ENCODE measurements at regions not wholly inside any gene's neighbourhood (a gene's known extent, or its start where the extent isn't known, plus 50 kb on each side); places are given as distances from the start of the nearest gene placed in this dataset.

- TF ChIP-seq, protein P1, sequence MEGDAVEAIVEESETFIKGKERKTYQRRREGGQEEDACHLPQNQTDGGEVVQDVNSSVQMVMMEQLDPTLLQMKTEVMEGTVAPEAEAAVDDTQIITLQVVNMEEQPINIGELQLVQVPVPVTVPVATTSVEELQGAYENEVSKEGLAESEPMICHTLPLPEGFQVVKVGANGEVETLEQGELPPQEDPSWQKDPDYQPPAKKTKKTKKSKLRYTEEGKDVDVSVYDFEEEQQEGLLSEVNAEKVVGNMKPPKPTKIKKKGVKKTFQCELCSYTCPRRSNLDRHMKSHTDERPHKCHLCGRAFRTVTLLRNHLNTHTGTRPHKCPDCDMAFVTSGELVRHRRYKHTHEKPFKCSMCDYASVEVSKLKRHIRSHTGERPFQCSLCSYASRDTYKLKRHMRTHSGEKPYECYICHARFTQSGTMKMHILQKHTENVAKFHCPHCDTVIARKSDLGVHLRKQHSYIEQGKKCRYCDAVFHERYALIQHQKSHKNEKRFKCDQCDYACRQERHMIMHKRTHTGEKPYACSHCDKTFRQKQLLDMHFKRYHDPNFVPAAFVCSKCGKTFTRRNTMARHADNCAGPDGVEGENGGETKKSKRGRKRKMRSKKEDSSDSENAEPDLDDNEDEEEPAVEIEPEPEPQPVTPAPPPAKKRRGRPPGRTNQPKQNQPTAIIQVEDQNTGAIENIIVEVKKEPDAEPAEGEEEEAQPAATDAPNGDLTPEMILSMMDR (conservative IDR thresholded peaks at IDR 0.05; ENCODE audit: low read length) = no peak
- DNase-seq (ENCODE audit: low read depth) = no peak
- H3K4me3 ChIP-seq (ENCODE audit: low read length) = no peak overlapping the region
These were observed 278.3 kb downstream of the RAP2B start for GRCh38 chr3:153440311-153440710.

DNA sequence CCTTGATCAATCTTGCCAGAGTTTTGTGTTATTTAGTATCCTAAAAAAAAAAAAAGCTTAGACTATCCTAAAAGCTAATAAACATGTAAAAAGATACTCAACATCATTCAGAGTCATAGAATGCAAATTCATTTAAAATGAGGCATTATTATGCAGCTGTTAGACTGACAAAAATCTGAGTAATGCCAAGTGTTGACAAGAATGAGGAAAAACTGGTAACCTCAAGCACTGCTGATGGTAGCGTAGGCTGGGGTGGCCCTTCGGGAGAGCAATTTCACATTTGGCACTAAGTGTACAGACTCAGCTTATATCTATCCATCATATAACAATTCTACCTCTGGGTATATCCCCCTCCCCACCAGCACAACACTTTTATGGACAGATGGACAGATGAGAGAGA lies 280.4 kb downstream of the RAP2B start:
- TF ChIP-seq, protein P1 (conservative IDR thresholded peaks at IDR 0.05; ENCODE audit: low read length) = no peak
- H3K4me3 ChIP-seq (ENCODE audit: low read length) = no peak overlapping the region
- DNase-seq (ENCODE audit: low read depth) = peak; percentile 40

DNA sequence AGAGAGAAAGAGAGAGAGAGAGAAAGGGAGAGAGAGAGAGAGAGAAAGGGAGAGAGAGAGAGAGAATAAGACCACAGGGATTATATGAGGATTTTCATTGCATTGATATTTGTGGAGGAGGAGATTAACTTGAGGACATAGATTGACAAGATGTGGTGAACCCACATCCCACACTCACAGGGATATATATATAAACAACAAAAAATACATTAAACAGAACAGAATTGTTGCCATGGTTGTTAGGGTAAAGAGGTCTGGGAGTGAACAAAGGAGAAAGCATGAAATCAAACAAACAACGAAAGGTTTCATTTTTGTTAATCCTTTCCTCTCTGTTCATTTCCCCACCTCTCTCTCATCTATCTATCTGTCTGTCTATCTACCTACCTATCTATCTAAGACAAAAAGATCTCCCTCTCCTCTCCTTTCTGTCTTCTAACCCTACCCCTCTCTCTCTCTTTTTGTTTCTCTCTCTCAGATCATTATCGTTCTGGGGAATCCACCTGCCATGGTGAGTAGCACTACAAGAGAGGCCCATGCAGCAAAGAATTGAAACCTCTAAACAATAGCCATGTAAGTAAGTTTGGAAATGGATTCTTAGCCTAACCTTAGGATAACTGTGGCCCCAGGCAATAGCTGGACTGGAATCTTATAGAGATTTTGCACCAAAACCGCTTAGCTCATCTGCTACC lies 280.9 kb downstream of the RAP2B start:
- no peak overlapping the region for H3K4me3 ChIP-seq (ENCODE audit: low read length)
- no peak for DNase-seq (ENCODE audit: low read depth)
- TF ChIP-seq, protein P1 (conservative IDR thresholded peaks at IDR 0.05; ENCODE audit: low read length) = no peak

DNA sequence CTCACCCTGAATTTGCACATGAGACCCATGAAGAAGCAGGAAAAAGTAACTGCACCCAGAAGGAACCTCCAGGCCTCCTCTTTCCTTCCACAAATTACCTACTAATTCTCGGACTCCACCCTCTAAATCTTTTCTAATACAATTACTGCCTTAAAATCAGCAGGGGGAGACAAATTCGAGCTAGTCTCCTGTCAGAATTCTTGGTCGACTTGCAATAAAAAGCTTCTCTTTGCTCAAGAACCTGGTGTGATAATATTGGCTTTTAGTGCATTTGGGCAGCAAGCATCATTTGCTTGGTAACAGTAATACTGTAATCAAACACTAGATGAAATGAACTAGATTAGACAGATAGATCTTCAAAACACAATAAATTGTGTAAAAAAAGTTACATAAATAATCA lies 281.9 kb downstream of the RAP2B start:
- DNase-seq (ENCODE audit: low read depth) = peak; percentile 15
- TF ChIP-seq, protein P1 (conservative IDR thresholded peaks at IDR 0.05; ENCODE audit: low read length) = peak; percentile 32
- no peak overlapping the region for H3K4me3 ChIP-seq (ENCODE audit: low read length)

GRCh38 chr3:153445817-153446216 lies 283.8 kb downstream of the RAP2B start:
- TF ChIP-seq, protein P1 (conservative IDR thresholded peaks at IDR 0.05; ENCODE audit: low read length) = no peak
- no peak overlapping the region for H3K4me3 ChIP-seq (ENCODE audit: low read length)
- no peak for DNase-seq (ENCODE audit: low read depth)

- TF ChIP-seq, protein P1 (conservative IDR thresholded peaks at IDR 0.05; ENCODE audit: low read length) = no peak
- no peak for DNase-seq (ENCODE audit: low read depth)
These were observed 286.3 kb downstream of the RAP2B start for GRCh38 chr3:153448151-153448829.

More at GRCh38 chr3:153448151-153448829, 286.3 kb downstream of the RAP2B start:
- no peak overlapping the region for H3K4me3 ChIP-seq (ENCODE audit: low read length)

All from AG10803 (cell line).